Tibial nerve (tissue), 3 donors: ENCODE measurements at regions not wholly inside any gene's neighbourhood (a gene's known extent, or its start where the extent isn't known, plus 50 kb on each side); places are given as distances from the start of the nearest gene placed in this dataset.

ENCODE experiments used
- POLR2A ChIP-seq, 2 donors: fragments of 450-650 bp; IDR thresholded peaks; one replicate each; pipeline ENCODE4 v1.6.1; 2017; ENCODE audit warnings: antibody characterized with exemption in 2 of 2, mild to moderate bottlenecking in 2 of 2, moderate library complexity in 2 of 2
- TF ChIP-seq, protein P1 (sequence below), 5 experiments: fragments of 200-600 bp in 3 of 5; fragments of 450-650 bp in 2 of 5; sonication (generic) in 3 of 5; IDR thresholded peaks; one replicate each; pipeline ENCODE4 v1.5.1; 2016 to 2019; ENCODE audit warnings: antibody characterized with exemption in 5 of 5, mild to moderate bottlenecking in 3 of 5, moderate library complexity in 2 of 5

GRCh38 chr18:29711932-29712331 is 1330.6 kb downstream of the DSC3 start:
- TF ChIP-seq, protein P1, sequence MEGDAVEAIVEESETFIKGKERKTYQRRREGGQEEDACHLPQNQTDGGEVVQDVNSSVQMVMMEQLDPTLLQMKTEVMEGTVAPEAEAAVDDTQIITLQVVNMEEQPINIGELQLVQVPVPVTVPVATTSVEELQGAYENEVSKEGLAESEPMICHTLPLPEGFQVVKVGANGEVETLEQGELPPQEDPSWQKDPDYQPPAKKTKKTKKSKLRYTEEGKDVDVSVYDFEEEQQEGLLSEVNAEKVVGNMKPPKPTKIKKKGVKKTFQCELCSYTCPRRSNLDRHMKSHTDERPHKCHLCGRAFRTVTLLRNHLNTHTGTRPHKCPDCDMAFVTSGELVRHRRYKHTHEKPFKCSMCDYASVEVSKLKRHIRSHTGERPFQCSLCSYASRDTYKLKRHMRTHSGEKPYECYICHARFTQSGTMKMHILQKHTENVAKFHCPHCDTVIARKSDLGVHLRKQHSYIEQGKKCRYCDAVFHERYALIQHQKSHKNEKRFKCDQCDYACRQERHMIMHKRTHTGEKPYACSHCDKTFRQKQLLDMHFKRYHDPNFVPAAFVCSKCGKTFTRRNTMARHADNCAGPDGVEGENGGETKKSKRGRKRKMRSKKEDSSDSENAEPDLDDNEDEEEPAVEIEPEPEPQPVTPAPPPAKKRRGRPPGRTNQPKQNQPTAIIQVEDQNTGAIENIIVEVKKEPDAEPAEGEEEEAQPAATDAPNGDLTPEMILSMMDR (IDR thresholded peaks at IDR 0.05): no peak
- TF ChIP-seq POLR2A (IDR thresholded peaks at IDR 0.05): no peak
